AG10803 (cell line): ENCODE measurements at regions not wholly inside any gene's neighbourhood (a gene's known extent, or its start where the extent isn't known, plus 50 kb on each side); places are given as distances from the start of the nearest gene placed in this dataset.

Experiments
- DNase-seq: peaks from one replicate; pipeline ENCODE4 v3.0.0; 2010; ENCODE audit warnings: low read depth
- H3K4me3 ChIP-seq: 2 replicates; pipeline ENCODE4 v1.5.1; 2011; ENCODE audit warnings: mild to moderate bottlenecking, low read length, control low read depth
- CTCF ChIP-seq: conservative IDR thresholded peaks from 2 replicates; pipeline ENCODE4 v1.5.1; 2011; ENCODE audit warnings: mild to moderate bottlenecking, low read length, control low read depth, inconsistent platforms

GRCh38 chr9:106291786-106292185, 571.2 kb upstream of the ZNF462 start:
- H3K4me3 ChIP-seq, result no peak overlapping the region
- no peak for DNase-seq
- TF ChIP-seq CTCF, result no peak

GRCh38 chr9:106296426-106296825, 566.5 kb upstream of the ZNF462 start:
- no peak for DNase-seq
- no peak overlapping the region for H3K4me3 ChIP-seq
- no peak for TF ChIP-seq CTCF

GRCh38 chr9:106298997-106299396, 564.0 kb upstream of the ZNF462 start:
- no peak for TF ChIP-seq CTCF
- H3K4me3 ChIP-seq, result no peak overlapping the region
- DNase-seq, result no peak

GRCh38 chr9:106304401-106304920, 558.5 kb upstream of the ZNF462 start:
- no peak for DNase-seq
- TF ChIP-seq CTCF, result no peak
- H3K4me3 ChIP-seq, result no peak overlapping the region

- no peak overlapping the region for H3K4me3 ChIP-seq
- no peak for TF ChIP-seq CTCF
- peak; percentile 34 for DNase-seq
Observed at GRCh38 chr9:106305428-106306133, 557.4 kb upstream of the ZNF462 start.

- no peak for TF ChIP-seq CTCF
- DNase-seq, result no peak
- no peak overlapping the region for H3K4me3 ChIP-seq
Observed at GRCh38 chr9:106307670-106308069, 555.3 kb upstream of the ZNF462 start.

- no peak for DNase-seq
- TF ChIP-seq CTCF, result no peak
- no peak overlapping the region for H3K4me3 ChIP-seq
Observed at GRCh38 chr9:106309925-106310324, 553.0 kb upstream of the ZNF462 start.
